ENCODE measurements at regions not wholly inside any gene's neighbourhood (a gene's known extent, or its start where the extent isn't known, plus 50 kb on each side); places are given as distances from the start of the nearest gene placed in this dataset.

DNA sequence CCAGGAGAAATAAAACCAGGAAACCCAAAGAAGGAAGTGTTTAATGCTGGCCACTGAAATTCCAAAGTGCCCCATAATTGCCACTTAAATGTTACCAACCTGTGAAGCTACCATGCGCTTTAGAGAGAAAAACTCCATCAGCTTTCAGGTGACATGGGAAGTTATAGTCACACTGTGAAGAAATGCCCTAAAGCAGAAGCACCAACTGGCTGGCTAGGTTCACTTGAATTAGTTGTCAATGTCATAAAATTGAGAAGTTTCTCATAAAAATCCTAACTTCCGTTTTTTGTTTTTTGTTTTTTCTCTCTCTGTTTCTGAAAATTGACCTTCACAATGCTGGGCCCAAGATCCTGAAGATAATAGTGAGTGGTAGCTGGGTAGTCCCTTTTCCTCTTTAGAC lies 167.9 kb upstream of the CTNNB1 start:
- TF ChIP-seq ZNF384 (IDR thresholded peaks at IDR 0.05) = no peak
- TF ChIP-seq NFRKB (IDR thresholded peaks at IDR 0.05) = no peak
- TF ChIP-seq SUZ12 (IDR thresholded peaks at IDR 0.05) = no peak
- no peak for TF ChIP-seq BHLHE40 (IDR thresholded peaks at IDR 0.05; ENCODE audit: borderline replicate concordance)
- no peak for TF ChIP-seq FOXA1 (IDR thresholded peaks at IDR 0.05)
- no peak for TF ChIP-seq FOXM1 (IDR thresholded peaks at IDR 0.05; ENCODE audit: borderline replicate concordance)
- TF ChIP-seq, protein P1, sequence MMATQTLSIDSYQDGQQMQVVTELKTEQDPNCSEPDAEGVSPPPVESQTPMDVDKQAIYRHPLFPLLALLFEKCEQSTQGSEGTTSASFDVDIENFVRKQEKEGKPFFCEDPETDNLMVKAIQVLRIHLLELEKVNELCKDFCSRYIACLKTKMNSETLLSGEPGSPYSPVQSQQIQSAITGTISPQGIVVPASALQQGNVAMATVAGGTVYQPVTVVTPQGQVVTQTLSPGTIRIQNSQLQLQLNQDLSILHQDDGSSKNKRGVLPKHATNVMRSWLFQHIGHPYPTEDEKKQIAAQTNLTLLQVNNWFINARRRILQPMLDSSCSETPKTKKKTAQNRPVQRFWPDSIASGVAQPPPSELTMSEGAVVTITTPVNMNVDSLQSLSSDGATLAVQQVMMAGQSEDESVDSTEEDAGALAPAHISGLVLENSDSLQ (IDR thresholded peaks at IDR 0.05) = no peak
- no peak for TF ChIP-seq SP1 (IDR thresholded peaks at IDR 0.05)
- TF ChIP-seq L3MBTL2 (conservative IDR thresholded peaks at IDR 0.05) = no peak
- TF ChIP-seq ARNT (IDR thresholded peaks at IDR 0.05) = no peak
- TF ChIP-seq CTBP1 (IDR thresholded peaks at IDR 0.05; ENCODE audit: borderline replicate concordance) = no peak
- no peak for TF ChIP-seq FOXK2 (IDR thresholded peaks at IDR 0.05)
